Esophagus squamous epithelium (tissue), 5 donors: ENCODE measurements at regions not wholly inside any gene's neighbourhood (a gene's known extent, or its start where the extent isn't known, plus 50 kb on each side); places are given as distances from the start of the nearest gene placed in this dataset.

Source experiments
- DNase-seq: peaks from one replicate; lab custom pipeline; 2025; lab: John Stamatoyannopoulos, UW
- H3K27ac ChIP-seq, 4 donors: fragments of 200-600 bp; sonication (generic); one replicate each; pipeline ENCODE4 v1.5.1; 2016 to 2019; ENCODE audit warnings: mild to moderate bottlenecking in 1 of 4
- H3K27me3 ChIP-seq, 4 donors: fragments of 200-600 bp; sonication (generic); 1 replicate in 3 of 4; 2 replicates in 1 of 4; pipeline versions ENCODE4 v1.5.1 to v1.6.0; 2017 to 2021; ENCODE audit warnings: antibody characterized with exemption in 1 of 4
- H3K36me3 ChIP-seq, 3 donors: fragments of 200-600 bp; sonication (generic); one replicate each; pipeline ENCODE4 v1.5.1; 2016 to 2019
- H3K4me1 ChIP-seq, 3 donors: fragments of 200-600 bp; sonication (generic); one replicate each; pipeline ENCODE4 v1.5.1; 2017 to 2019
- H3K4me3 ChIP-seq, 4 donors: fragments of 200-600 bp; sonication (generic); 1 replicate in 3 of 4; 2 replicates in 1 of 4; pipeline ENCODE4 v1.5.1; 2016 to 2019; ENCODE audit warnings: mild to moderate bottlenecking in 2 of 4, moderate library complexity in 1 of 4
- H3K9me3 ChIP-seq, 3 donors: fragments of 200-600 bp; sonication (generic); one replicate each; pipeline ENCODE4 v1.5.1; 2016 to 2019
- POLR2A ChIP-seq, 4 donors: fragments of 450-650 bp; IDR thresholded peaks; one replicate each; pipeline ENCODE4 v1.6.1; 2017; ENCODE audit warnings: antibody characterized with exemption in 4 of 4, mild to moderate bottlenecking in 4 of 4, moderate library complexity in 3 of 4
- WGBS, 2 donors: methylation state at CpG; one replicate each; pipeline ENCODE4 v1.1.5; 2018; 5-methylcytosine and 5-hydroxymethylcytosine counted together
- intact Hi-C: fragments of 100-400 bp; cut with DNase I; formaldehyde crosslinking; loops from one replicate; pipeline ENCODE4 v1.15.0; 2022
- TF ChIP-seq, protein P1 (sequence below), 6 experiments: fragments of 450-650 bp in 4 of 6; fragments of 200-600 bp in 2 of 6; sonication (generic) in 2 of 6; IDR thresholded peaks; one replicate each; pipeline ENCODE4 v1.5.1; 2016 to 2019; ENCODE audit warnings: antibody characterized with exemption in 6 of 6, mild to moderate bottlenecking in 4 of 6, moderate library complexity in 4 of 6
- donor health status: DM: yes; HTN: yes; CAD: no.

DNA sequence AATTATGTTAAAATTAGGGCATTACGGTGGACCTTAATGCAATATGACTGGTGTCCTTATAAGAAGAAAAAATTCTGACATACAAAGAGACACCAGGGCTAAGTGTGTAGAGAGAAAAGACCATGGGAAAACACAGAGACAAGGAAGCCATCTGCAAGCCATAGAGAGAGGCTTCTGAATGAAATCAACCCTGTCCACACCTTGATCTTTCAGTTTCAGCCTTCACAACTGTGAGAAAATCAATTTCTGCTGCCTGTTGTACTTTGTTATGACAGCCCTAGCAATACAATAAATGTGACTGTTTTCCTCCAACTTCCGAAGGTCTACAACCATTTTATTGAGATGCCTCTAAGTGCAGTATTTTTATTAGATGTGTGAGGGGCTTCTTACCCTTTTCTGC, 1407.2 kb downstream of the MRPL39 start:
- no peak overlapping the region for H3K4me3 ChIP-seq
- no peak for DNase-seq
- H3K27ac ChIP-seq = no peak overlapping the region
- no peaks in the 10 kb centered on the region for H3K4me1 ChIP-seq
- intact Hi-C loops = no loop called here
- H3K9me3 ChIP-seq = no peaks in the 10 kb centered on the region
- H3K27me3 ChIP-seq = no peaks in the 10 kb centered on the region
- TF ChIP-seq POLR2A (IDR thresholded peaks at IDR 0.05) = no peak
- TF ChIP-seq, protein P1, sequence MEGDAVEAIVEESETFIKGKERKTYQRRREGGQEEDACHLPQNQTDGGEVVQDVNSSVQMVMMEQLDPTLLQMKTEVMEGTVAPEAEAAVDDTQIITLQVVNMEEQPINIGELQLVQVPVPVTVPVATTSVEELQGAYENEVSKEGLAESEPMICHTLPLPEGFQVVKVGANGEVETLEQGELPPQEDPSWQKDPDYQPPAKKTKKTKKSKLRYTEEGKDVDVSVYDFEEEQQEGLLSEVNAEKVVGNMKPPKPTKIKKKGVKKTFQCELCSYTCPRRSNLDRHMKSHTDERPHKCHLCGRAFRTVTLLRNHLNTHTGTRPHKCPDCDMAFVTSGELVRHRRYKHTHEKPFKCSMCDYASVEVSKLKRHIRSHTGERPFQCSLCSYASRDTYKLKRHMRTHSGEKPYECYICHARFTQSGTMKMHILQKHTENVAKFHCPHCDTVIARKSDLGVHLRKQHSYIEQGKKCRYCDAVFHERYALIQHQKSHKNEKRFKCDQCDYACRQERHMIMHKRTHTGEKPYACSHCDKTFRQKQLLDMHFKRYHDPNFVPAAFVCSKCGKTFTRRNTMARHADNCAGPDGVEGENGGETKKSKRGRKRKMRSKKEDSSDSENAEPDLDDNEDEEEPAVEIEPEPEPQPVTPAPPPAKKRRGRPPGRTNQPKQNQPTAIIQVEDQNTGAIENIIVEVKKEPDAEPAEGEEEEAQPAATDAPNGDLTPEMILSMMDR (IDR thresholded peaks at IDR 0.05) = no peak
- 84 to 85% methylated on average over 2 of the region's 2 CpGs for WGBS, 2 donors
- no peaks in the 10 kb centered on the region for H3K36me3 ChIP-seq

GRCh38 chr21:24197923-24198322, 1409.4 kb downstream of the MRPL39 start:
- no peaks in the 10 kb centered on the region for H3K36me3 ChIP-seq
- H3K9me3 ChIP-seq = no peaks in the 10 kb centered on the region
- TF ChIP-seq, protein P1 (IDR thresholded peaks at IDR 0.05) = no peak
- TF ChIP-seq POLR2A (IDR thresholded peaks at IDR 0.05) = no peak
- H3K27ac ChIP-seq = no peak overlapping the region
- H3K4me3 ChIP-seq = no peak overlapping the region
- intact Hi-C loops = no loop called here
- no peaks in the 10 kb centered on the region for H3K27me3 ChIP-seq
- DNase-seq = no peak
- no peaks in the 10 kb centered on the region for H3K4me1 ChIP-seq

GRCh38 chr21:24197132-24197643, 1410.1 kb downstream of the MRPL39 start:
- intact Hi-C loops = no loop called here
- DNase-seq = no peak
- H3K36me3 ChIP-seq = no peaks in the 10 kb centered on the region
- H3K27me3 ChIP-seq = no peaks in the 10 kb centered on the region
- no peaks in the 10 kb centered on the region for H3K4me1 ChIP-seq
- TF ChIP-seq POLR2A (IDR thresholded peaks at IDR 0.05) = no peak
- TF ChIP-seq, protein P1 (IDR thresholded peaks at IDR 0.05) = no peak
- H3K4me3 ChIP-seq = no peak overlapping the region
- WGBS, 2 donors = 65 to 76% methylated on average over 5 of the region's 5 CpGs
- H3K9me3 ChIP-seq = no peaks in the 10 kb centered on the region
- no peak overlapping the region for H3K27ac ChIP-seq

GRCh38 chr21:24188506-24188905, 1418.8 kb downstream of the MRPL39 start:
- no peaks in the 10 kb centered on the region for H3K4me1 ChIP-seq
- no peak overlapping the region for H3K4me3 ChIP-seq
- no peak for DNase-seq
- H3K36me3 ChIP-seq = no peaks in the 10 kb centered on the region
- no peak for TF ChIP-seq POLR2A (IDR thresholded peaks at IDR 0.05)
- TF ChIP-seq, protein P1 (IDR thresholded peaks at IDR 0.05) = no peak
- WGBS, 2 donors = 46 to 47% methylated on average over 4 of the region's 4 CpGs
- no peak overlapping the region for H3K27ac ChIP-seq
- H3K27me3 ChIP-seq = no peaks in the 10 kb centered on the region
- intact Hi-C loops = no loop called here
- H3K9me3 ChIP-seq = no peaks in the 10 kb centered on the region

GRCh38 chr21:24183077-24183476, 1424.2 kb downstream of the MRPL39 start:
- intact Hi-C loops = no loop called here
- no peaks in the 10 kb centered on the region for H3K27me3 ChIP-seq
- no peaks in the 10 kb centered on the region for H3K4me1 ChIP-seq
- WGBS, 2 donors = 58 to 62% methylated on average over 3 of the region's 3 CpGs
- no peak for TF ChIP-seq POLR2A (IDR thresholded peaks at IDR 0.05)
- TF ChIP-seq, protein P1 (IDR thresholded peaks at IDR 0.05) = no peak
- DNase-seq = no peak
- H3K9me3 ChIP-seq = peaks cover 0 to 4% (median 0%) of the 10 kb centered on the region in 3 donors
- no peaks in the 10 kb centered on the region for H3K36me3 ChIP-seq
- no peak overlapping the region for H3K27ac ChIP-seq
- no peak overlapping the region for H3K4me3 ChIP-seq
